C4-2B (cell line): ENCODE measurements at regions not wholly inside any gene's neighbourhood (a gene's known extent, or its start where the extent isn't known, plus 50 kb on each side); places are given as distances from the start of the nearest gene placed in this dataset.

ENCODE experiments used
- H3K27ac ChIP-seq: fragments of 450-650 bp; 2 replicates; pipeline ENCODE4 v1.5.1; 2017
- ZFX ChIP-seq: fragments of 450-650 bp; IDR thresholded peaks from 2 replicates; pipeline ENCODE4 v1.6.1; 2017
- TF ChIP-seq, protein P1 (sequence below): fragments of 450-650 bp; conservative IDR thresholded peaks from 2 replicates; pipeline ENCODE4 v1.5.1; 2017; ENCODE audit warnings: mild to moderate bottlenecking

GRCh38 chr9:11356067-11356466, 743.3 kb upstream of the PTPRD start:
- H3K27ac ChIP-seq: no peak overlapping the region
- TF ChIP-seq, protein P1, sequence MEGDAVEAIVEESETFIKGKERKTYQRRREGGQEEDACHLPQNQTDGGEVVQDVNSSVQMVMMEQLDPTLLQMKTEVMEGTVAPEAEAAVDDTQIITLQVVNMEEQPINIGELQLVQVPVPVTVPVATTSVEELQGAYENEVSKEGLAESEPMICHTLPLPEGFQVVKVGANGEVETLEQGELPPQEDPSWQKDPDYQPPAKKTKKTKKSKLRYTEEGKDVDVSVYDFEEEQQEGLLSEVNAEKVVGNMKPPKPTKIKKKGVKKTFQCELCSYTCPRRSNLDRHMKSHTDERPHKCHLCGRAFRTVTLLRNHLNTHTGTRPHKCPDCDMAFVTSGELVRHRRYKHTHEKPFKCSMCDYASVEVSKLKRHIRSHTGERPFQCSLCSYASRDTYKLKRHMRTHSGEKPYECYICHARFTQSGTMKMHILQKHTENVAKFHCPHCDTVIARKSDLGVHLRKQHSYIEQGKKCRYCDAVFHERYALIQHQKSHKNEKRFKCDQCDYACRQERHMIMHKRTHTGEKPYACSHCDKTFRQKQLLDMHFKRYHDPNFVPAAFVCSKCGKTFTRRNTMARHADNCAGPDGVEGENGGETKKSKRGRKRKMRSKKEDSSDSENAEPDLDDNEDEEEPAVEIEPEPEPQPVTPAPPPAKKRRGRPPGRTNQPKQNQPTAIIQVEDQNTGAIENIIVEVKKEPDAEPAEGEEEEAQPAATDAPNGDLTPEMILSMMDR: no peak

GRCh38 chr9:11366585-11367129, 753.9 kb upstream of the PTPRD start:
- TF ChIP-seq, protein P1: no peak
- TF ChIP-seq ZFX: no peak
- H3K27ac ChIP-seq: no peak overlapping the region

DNA sequence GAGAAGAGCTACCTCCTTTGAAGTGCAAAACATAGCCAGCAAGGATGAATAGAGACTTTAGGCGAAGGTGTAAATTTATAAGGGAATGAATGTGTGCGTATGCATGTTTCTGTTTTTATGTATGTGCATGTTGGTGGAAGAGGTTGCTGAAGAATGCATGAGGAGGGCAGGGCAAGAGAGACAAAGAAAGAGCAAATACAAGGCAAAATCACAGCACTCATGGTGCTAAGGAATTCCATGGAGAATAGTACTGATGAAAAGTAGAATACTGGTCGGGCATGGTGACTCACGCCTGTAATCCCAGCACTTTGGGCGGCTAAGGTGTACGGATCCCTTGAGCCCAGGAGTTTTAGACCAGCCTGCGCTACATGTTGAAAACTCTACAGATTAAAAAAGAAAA, 762.1 kb upstream of the PTPRD start:
- TF ChIP-seq, protein P1: no peak
- TF ChIP-seq ZFX: no peak
- H3K27ac ChIP-seq: no peak overlapping the region

DNA sequence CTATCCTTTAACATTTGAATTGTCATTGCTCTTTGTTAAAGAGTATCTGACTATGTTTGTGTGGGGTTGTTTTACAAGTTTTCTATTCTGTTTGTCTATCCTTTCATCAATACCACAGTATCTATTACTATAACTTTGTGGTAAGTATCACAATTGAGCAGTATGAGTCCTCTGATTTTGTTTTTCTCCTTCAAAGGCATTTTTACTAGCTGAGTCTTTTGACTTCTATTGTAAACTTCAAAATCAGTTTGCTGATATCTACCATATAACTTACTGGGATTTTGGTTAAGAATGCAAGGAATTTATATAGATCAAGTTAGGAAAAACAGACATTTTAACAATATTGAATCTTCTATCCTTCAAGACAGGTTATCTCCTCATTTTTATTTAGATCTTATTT, 789.8 kb upstream of the PTPRD start:
- H3K27ac ChIP-seq: no peak overlapping the region
- TF ChIP-seq, protein P1: no peak
- TF ChIP-seq ZFX: no peak

DNA sequence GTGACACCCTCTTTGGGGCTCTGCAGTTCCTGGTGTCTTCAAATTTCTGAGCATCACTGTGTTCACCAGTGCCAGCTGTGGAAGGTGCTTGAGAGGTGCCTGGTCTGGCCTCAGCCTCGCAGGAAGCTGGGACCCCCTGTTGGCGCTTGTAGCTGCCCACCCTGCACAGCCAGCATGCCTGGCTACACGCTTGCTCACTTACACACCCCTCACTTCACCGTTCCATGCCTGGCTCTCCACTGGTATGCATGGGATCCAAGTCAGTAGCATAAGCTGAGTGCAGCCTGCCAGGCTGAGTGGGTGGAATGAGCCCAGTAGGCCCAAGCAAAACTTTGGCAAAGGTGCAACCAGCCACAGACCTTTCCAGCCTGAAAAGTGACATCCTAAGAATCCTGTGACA, 801.4 kb upstream of the PTPRD start:
- H3K27ac ChIP-seq: no peak overlapping the region
- TF ChIP-seq, protein P1: no peak
- TF ChIP-seq ZFX: no peak

- no peak overlapping the region for H3K27ac ChIP-seq
- TF ChIP-seq ZFX: no peak
- TF ChIP-seq, protein P1: no peak
Observed at GRCh38 chr9:11417782-11418181, 805.0 kb upstream of the PTPRD start.

GRCh38 chr9:11431490-11431889, 818.7 kb upstream of the PTPRD start:
- H3K27ac ChIP-seq: no peak overlapping the region
- TF ChIP-seq, protein P1: no peak
